ENCODE measurements at regions not wholly inside any gene's neighbourhood (a gene's known extent, or its start where the extent isn't known, plus 50 kb on each side); places are given as distances from the start of the nearest gene placed in this dataset.

GRCh38 chr12:67428431-67428830, 159.3 kb downstream of the CAND1 start:
- DNase-seq, result no peak

- no peak for DNase-seq
Measured at GRCh38 chr12:67430708-67431335, 161.7 kb downstream of the CAND1 start.

- no peak for DNase-seq
Measured at GRCh38 chr12:67431411-67432020, 162.4 kb downstream of the CAND1 start.

GRCh38 chr12:67433385-67434175, 164.4 kb downstream of the CAND1 start:
- peak; percentile 18 for DNase-seq

GRCh38 chr12:67434671-67435370, 165.7 kb downstream of the CAND1 start:
- no peak for DNase-seq

- DNase-seq, result no peak
Measured at GRCh38 chr12:67436230-67436629, 167.1 kb downstream of the CAND1 start.

GRCh38 chr12:67437011-67437410, 167.9 kb downstream of the CAND1 start:
- no peak for DNase-seq

GRCh38 chr12:67439611-67440010, 170.5 kb downstream of the CAND1 start:
- no peak for DNase-seq

GRCh38 chr12:67441736-67442346, 172.7 kb downstream of the CAND1 start:
- DNase-seq, result peak; percentile 82

GRCh38 chr12:67442347-67442841, 173.2 kb downstream of the CAND1 start:
- peak; percentile 29 for DNase-seq

- DNase-seq, result no peak
Measured at GRCh38 chr12:67442896-67443295, 173.7 kb downstream of the CAND1 start.

GRCh38 chr12:67444542-67444941, 175.4 kb downstream of the CAND1 start:
- DNase-seq, result no peak

- no peak for DNase-seq
Measured at GRCh38 chr12:67446716-67447115, 177.6 kb downstream of the CAND1 start.

- no peak for DNase-seq
Measured at GRCh38 chr12:67447180-67447579, 178.0 kb downstream of the CAND1 start.

GRCh38 chr12:67449591-67450052, 180.5 kb downstream of the CAND1 start:
- peak; percentile 2 for DNase-seq

GRCh38 chr12:67450441-67450840, 181.3 kb downstream of the CAND1 start:
- no peak for DNase-seq

GRCh38 chr12:67451206-67451605, 182.0 kb downstream of the CAND1 start:
- no peak for DNase-seq

GRCh38 chr12:67452119-67452805, 183.1 kb downstream of the CAND1 start:
- DNase-seq, result no peak

GRCh38 chr12:67453191-67453590, 184.0 kb downstream of the CAND1 start:
- DNase-seq, result no peak

- no peak for DNase-seq
Measured at GRCh38 chr12:67455236-67455635, 186.1 kb downstream of the CAND1 start.

GRCh38 chr12:67456431-67456901, 187.3 kb downstream of the CAND1 start:
- peak; percentile 12 for DNase-seq

- no peak for DNase-seq
Measured at GRCh38 chr12:67457136-67457535, 188.0 kb downstream of the CAND1 start.
